ENCODE measurements at regions not wholly inside any gene's neighbourhood (a gene's known extent, or its start where the extent isn't known, plus 50 kb on each side); places are given as distances from the start of the nearest gene placed in this dataset.

DNA sequence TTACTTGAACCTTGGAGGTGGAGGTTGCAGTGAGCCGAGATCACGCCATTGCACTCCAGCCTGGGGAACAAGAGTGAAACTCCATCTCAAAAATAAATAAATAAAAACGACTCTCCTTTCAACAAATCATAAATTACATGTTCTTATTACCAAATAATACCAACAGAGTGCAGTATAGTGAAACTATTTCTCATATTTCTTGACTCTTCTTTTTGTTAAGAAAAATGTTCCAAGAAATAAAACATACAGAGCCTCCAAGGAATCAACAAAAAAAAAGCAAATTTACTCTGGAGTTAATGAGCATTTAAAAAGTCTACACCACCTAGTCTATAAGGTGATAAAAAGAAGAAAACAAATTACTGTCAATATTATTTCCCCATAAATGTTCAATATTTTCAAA, 188.8 kb downstream of the KLF12 start:
- H3K27ac ChIP-seq: no peak overlapping the region; the same call in 1 of the 2 replicates

DNA sequence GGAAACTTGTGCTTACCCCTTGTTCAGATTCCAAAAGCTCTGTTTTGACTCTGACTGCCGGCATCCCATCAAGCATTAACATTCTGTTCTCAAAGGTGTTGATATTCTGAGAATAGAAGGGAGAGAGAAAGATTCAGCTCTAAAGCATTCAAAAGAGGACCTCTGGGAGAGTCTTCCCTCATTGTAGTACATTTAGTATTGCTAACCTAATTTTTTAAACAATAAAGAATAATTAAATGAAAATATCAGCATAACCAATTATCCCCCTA, 190.3 kb downstream of the KLF12 start:
- TF ChIP-seq, protein P1, sequence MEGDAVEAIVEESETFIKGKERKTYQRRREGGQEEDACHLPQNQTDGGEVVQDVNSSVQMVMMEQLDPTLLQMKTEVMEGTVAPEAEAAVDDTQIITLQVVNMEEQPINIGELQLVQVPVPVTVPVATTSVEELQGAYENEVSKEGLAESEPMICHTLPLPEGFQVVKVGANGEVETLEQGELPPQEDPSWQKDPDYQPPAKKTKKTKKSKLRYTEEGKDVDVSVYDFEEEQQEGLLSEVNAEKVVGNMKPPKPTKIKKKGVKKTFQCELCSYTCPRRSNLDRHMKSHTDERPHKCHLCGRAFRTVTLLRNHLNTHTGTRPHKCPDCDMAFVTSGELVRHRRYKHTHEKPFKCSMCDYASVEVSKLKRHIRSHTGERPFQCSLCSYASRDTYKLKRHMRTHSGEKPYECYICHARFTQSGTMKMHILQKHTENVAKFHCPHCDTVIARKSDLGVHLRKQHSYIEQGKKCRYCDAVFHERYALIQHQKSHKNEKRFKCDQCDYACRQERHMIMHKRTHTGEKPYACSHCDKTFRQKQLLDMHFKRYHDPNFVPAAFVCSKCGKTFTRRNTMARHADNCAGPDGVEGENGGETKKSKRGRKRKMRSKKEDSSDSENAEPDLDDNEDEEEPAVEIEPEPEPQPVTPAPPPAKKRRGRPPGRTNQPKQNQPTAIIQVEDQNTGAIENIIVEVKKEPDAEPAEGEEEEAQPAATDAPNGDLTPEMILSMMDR (conservative IDR thresholded peaks at IDR 0.05): no peak
- H3K27ac ChIP-seq: no peak overlapping the region

More for the DNA sequence above, 188.8 kb downstream of the KLF12 start:
- TF ChIP-seq, protein P1 (conservative IDR thresholded peaks at IDR 0.05): peak; percentile 2; the same call in 1 of the 2 replicates

- TF ChIP-seq, protein P1 (conservative IDR thresholded peaks at IDR 0.05): no peak
- H3K27ac ChIP-seq: no peak overlapping the region
Measured at GRCh38 chr13:73943137-73943964, 190.9 kb downstream of the KLF12 start.

DNA sequence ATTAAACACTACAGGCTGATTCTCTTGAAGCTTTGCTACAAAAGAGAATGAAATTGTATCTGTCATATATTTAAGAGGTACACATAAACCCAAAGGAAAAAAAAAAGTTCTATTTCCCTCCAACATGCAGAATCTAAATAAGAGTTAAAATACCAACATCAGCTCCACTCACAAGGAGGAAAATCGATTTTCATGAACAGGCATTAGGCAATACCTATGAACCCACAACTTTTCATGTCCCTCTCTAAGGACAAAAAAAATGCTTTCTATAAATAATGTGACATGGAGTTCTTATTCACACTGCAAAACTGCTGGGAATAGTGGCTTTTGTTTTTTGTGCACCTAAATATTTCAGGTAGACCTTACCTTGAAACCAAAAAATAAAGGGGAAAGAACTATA, 192.5 kb downstream of the KLF12 start:
- TF ChIP-seq, protein P1 (conservative IDR thresholded peaks at IDR 0.05): no peak
- no peak overlapping the region for H3K27ac ChIP-seq

DNA sequence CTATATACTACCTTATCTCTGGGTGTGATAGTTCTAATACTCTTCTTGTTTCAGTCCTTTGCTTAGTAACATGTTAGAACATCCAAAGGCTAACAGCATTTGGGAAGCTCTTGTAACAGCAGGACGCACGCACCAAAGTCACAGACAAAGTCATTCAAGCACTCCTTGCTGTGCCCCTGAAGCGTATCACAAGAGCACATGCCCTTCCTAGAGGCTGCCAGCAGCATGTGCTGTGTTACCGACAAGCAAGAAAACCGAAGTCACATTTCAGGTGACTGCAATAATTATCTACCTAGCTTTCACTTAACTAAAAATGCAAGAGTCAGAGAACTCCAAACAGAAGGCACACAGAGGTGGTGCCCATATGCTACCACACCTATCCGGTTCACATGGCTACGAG, 194.1 kb downstream of the KLF12 start:
- H3K27ac ChIP-seq: no peak overlapping the region
- TF ChIP-seq, protein P1 (conservative IDR thresholded peaks at IDR 0.05): no peak

- H3K27ac ChIP-seq: no peak overlapping the region
- TF ChIP-seq, protein P1 (conservative IDR thresholded peaks at IDR 0.05): no peak
Measured at GRCh38 chr13:73939603-73940002, 194.6 kb downstream of the KLF12 start.

- TF ChIP-seq, protein P1 (conservative IDR thresholded peaks at IDR 0.05): no peak
- no peak overlapping the region for H3K27ac ChIP-seq
Measured at GRCh38 chr13:73939071-73939380, 195.2 kb downstream of the KLF12 start.
